HS-27A (cell line): ENCODE measurements at regions not wholly inside any gene's neighbourhood (a gene's known extent, or its start where the extent isn't known, plus 50 kb on each side); places are given as distances from the start of the nearest gene placed in this dataset.
A peak's percentile ranks its signal among the peaks of the same experiment; 100 is the strongest.

ENCODE experiments used
- DNase-seq: peaks from one replicate; pipeline ENCODE4 v3.0.0-alpha.2; 2012; ENCODE audit warnings: low read depth, missing footprints

- DNase-seq = no peak
Measured at GRCh38 chr4:166628454-166628853, 605.8 kb downstream of the SPOCK3 start.

GRCh38 chr4:166635367-166635766 is 598.9 kb downstream of the SPOCK3 start:
- DNase-seq = no peak

DNA sequence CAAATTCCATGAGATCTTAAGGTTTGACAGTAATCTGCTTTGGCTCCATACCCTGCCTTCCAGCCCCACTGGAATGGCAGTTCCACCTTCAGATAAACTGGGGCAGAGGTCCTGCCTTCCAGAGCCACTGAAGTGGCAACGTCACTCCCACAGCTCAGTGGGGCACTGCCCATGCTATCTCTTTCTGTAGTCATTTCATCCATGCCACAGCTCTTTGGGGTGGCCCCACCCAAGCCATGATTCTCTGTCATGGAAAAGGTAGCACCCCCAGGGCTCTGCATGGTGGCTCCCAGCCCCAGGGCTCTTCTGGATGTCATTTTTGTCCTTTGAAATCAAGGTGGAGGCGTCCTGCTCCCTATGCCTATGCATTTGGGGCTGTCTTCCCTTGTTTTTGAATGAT is 596.5 kb downstream of the SPOCK3 start:
- DNase-seq = no peak

DNA sequence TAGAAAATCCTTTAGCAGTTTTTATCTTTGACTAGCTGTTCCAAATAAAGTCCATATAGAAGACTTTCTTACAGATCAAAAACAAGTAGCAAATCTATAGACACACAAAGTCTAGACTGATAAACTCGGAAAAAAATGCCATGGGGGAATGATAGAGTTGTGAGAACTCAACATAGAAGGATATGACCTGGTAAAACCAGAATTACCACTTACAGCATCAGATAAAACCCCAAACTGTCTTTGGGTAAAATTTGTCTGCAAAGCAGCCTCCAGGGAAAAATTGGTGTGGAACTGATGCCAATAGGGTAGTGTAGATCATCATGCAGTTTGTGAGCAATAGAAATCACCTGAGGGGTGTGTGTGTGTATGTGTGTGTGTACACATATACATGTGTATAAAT is 579.1 kb downstream of the SPOCK3 start:
- no peak for DNase-seq

DNA sequence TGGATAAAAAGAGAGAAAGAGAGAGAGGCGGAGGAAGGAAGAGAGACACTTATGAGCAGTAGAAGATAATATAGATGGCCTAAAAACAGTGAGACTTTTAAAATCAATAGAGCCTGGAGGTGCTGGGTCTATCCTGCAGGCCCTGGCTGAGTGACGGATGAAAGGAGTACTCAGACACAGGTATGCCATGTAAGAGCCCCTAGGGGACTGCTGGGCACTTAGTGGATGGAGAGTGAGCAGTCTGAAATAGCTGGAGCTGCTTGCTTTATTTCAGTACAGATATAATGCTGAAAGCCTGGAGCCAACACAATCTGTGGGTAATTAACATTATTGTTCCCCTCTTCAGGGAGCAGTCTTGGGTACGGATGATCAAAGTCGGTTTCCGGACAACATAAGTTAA is 578.6 kb downstream of the SPOCK3 start:
- DNase-seq = no peak

GRCh38 chr4:166657261-166657660 is 577.0 kb downstream of the SPOCK3 start:
- peak; percentile 31 for DNase-seq

DNA sequence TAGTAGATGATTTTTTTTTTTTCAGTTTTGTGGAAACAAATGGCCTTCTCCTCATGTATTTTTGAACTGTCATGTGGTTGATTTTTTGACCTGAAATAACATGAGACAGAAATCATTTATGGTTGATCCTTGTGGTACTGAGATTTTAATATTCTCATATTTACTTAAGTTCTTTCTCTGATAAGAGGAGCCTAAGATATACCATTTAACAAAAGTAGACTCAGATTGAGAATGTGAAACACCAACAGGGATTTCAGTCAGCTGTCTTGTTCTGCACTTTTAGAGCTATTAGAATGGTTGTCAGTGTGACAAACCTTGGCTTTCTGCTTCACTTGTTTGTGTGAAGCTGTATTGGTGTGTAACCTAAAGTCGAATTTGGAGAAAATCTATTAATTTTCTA is 575.7 kb downstream of the SPOCK3 start:
- no peak for DNase-seq

DNA sequence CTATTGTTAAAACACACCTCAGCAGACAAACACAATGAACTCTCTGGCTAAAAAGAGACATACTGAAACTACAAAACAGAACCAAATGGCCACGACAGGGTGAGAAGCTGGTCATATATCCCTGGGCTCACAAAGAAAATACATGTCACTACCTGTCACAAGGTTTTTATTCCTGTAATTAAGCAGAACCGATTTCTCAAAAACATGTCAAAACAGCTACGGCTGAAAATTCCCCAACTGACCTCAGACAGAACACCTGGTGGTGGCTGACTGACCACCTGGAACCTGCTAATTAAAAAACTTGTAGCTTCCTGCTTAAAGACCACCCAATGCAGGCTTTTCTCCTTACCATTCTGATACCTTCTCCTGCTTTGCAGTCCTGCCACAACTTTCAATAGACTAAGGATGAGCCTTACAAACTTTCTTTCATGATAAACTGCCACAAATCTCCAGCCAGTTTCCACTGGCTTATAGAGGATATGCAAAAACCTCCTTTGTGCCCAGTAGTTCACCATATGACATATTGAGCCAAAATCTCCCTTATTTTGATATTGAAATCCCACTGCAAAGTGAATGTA is 571.9 kb downstream of the SPOCK3 start:
- no peak for DNase-seq

DNA sequence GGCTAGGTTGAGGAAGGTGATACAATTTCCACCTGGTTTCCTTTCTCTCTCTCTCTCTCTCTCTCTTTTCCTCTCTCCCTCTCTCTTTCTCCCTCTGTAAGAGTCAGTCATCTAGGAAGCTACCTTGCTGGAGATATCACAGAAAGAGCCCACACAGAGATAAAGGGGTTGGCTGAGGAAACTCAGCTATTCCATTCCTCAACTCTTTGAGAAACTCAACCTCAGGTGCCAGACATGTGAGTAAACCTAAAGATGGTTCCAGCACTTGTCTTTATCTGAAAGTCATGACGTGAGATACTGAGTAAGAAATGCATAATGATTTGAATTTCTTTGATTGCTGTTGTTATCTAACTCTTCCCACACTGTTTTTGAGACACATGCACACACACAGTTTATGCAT is 564.0 kb downstream of the SPOCK3 start:
- DNase-seq = no peak

GRCh38 chr4:166673911-166674310 is 560.4 kb downstream of the SPOCK3 start:
- DNase-seq = no peak

DNA sequence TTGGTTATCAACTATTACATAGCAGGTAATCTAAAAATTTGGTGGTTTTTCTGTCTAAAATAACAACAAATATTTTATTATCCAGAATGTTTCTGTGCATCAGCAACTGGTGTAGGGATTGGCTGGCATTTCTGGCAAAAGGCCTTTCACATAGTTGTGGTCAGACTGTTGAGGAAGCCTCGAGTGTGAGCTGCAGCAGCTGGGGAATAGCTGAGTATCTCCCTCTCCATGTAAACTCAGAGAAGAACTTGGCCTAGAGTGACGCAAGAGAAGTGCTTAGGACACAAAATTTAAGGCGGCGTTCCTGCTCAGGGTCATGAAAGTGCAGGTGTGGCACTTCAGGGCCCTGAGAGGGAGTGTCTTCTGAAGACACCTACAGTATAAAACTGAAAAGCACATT is 558.9 kb downstream of the SPOCK3 start:
- DNase-seq = peak; percentile 51

- no peak for DNase-seq
Measured at GRCh38 chr4:166680796-166681195, 553.5 kb downstream of the SPOCK3 start.

DNA sequence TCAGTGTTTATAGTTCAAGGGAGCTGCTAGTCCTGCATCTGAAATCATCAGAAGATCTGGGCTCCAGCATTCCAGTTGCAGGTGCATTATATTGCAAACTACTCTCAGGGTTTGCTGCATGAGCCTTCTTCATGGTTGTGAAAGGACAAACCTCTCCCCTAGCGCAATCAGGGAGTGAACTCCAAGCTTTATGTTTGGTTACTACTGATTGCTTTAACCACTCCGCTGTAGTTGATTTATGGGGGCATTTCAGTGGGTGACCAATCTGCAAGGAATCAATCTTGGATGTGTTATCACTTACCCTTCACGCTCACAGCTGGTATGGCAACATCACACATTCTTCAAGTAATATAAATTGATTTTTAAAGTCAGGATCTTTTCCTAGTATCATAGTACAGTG is 552.1 kb downstream of the SPOCK3 start:
- DNase-seq = no peak
